ENCODE measurements at regions not wholly inside any gene's neighbourhood (a gene's known extent, or its start where the extent isn't known, plus 50 kb on each side); places are given as distances from the start of the nearest gene placed in this dataset.

DNA sequence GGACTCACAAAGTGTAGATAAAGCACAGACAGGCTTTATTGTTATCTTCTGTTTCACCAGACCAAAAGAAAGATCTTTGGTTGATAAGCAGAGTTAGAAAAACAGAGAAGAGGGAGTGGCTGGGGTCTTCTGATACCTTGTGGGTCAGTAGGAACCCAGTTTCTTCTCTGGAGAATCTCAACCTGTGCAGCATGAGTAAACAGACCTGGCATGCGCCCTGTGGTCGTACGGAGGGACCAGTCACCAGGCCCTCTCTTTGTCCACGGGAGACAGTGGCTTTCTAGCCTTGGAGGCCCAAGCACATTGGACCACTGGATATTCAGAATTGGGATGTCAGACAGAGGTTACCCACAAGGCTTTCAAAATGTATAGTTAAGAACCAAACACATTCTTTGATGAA, 418.9 kb upstream of the FANCL start:
- POLR2A ChIA-PET, result no interaction called here
- no peak for DNase-seq (ENCODE audit: extremely low spot score)
- CTCF ChIA-PET, result no interaction called here
- TF ChIP-seq NFRKB (IDR thresholded peaks at IDR 0.05), result no peak
- TF ChIP-seq, protein P1, sequence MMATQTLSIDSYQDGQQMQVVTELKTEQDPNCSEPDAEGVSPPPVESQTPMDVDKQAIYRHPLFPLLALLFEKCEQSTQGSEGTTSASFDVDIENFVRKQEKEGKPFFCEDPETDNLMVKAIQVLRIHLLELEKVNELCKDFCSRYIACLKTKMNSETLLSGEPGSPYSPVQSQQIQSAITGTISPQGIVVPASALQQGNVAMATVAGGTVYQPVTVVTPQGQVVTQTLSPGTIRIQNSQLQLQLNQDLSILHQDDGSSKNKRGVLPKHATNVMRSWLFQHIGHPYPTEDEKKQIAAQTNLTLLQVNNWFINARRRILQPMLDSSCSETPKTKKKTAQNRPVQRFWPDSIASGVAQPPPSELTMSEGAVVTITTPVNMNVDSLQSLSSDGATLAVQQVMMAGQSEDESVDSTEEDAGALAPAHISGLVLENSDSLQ (IDR thresholded peaks at IDR 0.05), result no peak
- no peak for TF ChIP-seq FOXA1 (IDR thresholded peaks at IDR 0.05)
- TF ChIP-seq SUZ12 (IDR thresholded peaks at IDR 0.05), result no peak
- no peak for TF ChIP-seq CTBP1 (IDR thresholded peaks at IDR 0.05; ENCODE audit: borderline replicate concordance)
- TF ChIP-seq ELF4 (IDR thresholded peaks at IDR 0.05), result no peak
- TF ChIP-seq HDGF (IDR thresholded peaks at IDR 0.05; ENCODE audit: borderline replicate concordance), result no peak
- TF ChIP-seq LEF1 (IDR thresholded peaks at IDR 0.05; ENCODE audit: borderline replicate concordance), result no peak
- no peak for TF ChIP-seq SP1 (IDR thresholded peaks at IDR 0.05)
- no peak for TF ChIP-seq ARNT (IDR thresholded peaks at IDR 0.05)
- no peak for TF ChIP-seq ZNF384 (IDR thresholded peaks at IDR 0.05)
- no peak for TF ChIP-seq FOXM1 (IDR thresholded peaks at IDR 0.05; ENCODE audit: borderline replicate concordance)
- no peak for TF ChIP-seq L3MBTL2 (conservative IDR thresholded peaks at IDR 0.05)
- TF ChIP-seq FOXK2 (IDR thresholded peaks at IDR 0.05), result no peak
- TF ChIP-seq TARDBP (IDR thresholded peaks at IDR 0.05), result no peak
- TF ChIP-seq BHLHE40 (IDR thresholded peaks at IDR 0.05; ENCODE audit: borderline replicate concordance), result no peak

DNA sequence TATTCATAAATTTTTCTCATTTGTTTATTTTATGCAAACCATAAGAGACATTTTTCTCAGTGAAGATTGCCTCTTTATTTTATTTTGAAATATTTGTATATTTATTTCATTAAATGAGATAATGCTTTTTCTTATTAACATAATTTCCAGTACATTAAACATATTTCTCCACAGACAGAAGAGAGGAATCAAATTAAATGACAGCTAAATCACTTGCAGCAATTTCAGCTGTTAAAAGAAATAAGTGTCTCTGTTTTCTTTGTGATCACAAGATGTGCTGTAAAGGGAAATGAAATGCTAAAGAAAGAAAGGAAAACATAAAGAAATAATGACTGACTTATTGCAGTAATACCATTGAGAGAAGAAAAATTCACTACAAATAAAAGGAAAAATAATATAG, 414.0 kb upstream of the FANCL start:
- TF ChIP-seq CTBP1 (IDR thresholded peaks at IDR 0.05; ENCODE audit: borderline replicate concordance) (no peak), TARDBP (IDR thresholded peaks at IDR 0.05) (no peak), NFRKB (IDR thresholded peaks at IDR 0.05) (no peak), L3MBTL2 (conservative IDR thresholded peaks at IDR 0.05) (no peak), BHLHE40 (IDR thresholded peaks at IDR 0.05; ENCODE audit: borderline replicate concordance) (no peak), FOXM1 (IDR thresholded peaks at IDR 0.05; ENCODE audit: borderline replicate concordance) (no peak), FOXA1 (IDR thresholded peaks at IDR 0.05) (no peak), ZNF384 (IDR thresholded peaks at IDR 0.05) (no peak), ELF4 (IDR thresholded peaks at IDR 0.05) (no peak), ARNT (IDR thresholded peaks at IDR 0.05) (no peak), SP1 (IDR thresholded peaks at IDR 0.05) (no peak), HDGF (IDR thresholded peaks at IDR 0.05; ENCODE audit: borderline replicate concordance) (no peak), FOXK2 (IDR thresholded peaks at IDR 0.05) (no peak), SUZ12 (IDR thresholded peaks at IDR 0.05) (no peak), LEF1 (IDR thresholded peaks at IDR 0.05; ENCODE audit: borderline replicate concordance) (no peak)
- TF ChIP-seq, protein P1 (IDR thresholded peaks at IDR 0.05), result no peak
- ChIA-PET CTCF (no interaction called here), POLR2A (no interaction called here)
- no peak for DNase-seq (ENCODE audit: extremely low spot score)

DNA sequence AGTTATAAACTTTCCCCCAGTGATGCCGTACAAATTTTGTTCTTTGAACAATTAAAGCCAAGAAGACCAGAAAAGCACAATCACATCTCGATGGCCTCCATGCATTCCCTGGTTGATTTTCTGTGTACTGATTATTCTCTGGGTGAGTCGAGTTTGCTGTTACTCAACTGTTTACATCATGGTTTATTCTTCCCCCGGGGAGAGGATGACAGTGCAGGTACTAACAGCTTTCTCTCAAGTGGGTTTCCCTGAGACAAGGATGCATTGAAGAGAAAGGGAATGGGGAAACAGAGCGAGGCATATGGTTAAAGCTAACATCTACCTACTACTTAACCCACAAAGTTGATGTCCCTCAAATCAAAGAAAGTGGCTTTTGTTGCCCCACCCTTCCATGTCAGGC, 410.8 kb upstream of the FANCL start:
- TF ChIP-seq CTBP1 (IDR thresholded peaks at IDR 0.05; ENCODE audit: borderline replicate concordance) (no peak), SP1 (IDR thresholded peaks at IDR 0.05) (no peak), HDGF (IDR thresholded peaks at IDR 0.05; ENCODE audit: borderline replicate concordance) (no peak), TARDBP (IDR thresholded peaks at IDR 0.05) (no peak), SUZ12 (IDR thresholded peaks at IDR 0.05) (no peak), FOXA1 (IDR thresholded peaks at IDR 0.05) (no peak), NFRKB (IDR thresholded peaks at IDR 0.05) (no peak), L3MBTL2 (conservative IDR thresholded peaks at IDR 0.05) (no peak), FOXK2 (IDR thresholded peaks at IDR 0.05) (no peak), ZNF384 (IDR thresholded peaks at IDR 0.05) (no peak), BHLHE40 (IDR thresholded peaks at IDR 0.05; ENCODE audit: borderline replicate concordance) (no peak), FOXM1 (IDR thresholded peaks at IDR 0.05; ENCODE audit: borderline replicate concordance) (no peak), ELF4 (IDR thresholded peaks at IDR 0.05) (no peak), LEF1 (IDR thresholded peaks at IDR 0.05; ENCODE audit: borderline replicate concordance) (no peak), ARNT (IDR thresholded peaks at IDR 0.05) (no peak)
- TF ChIP-seq, protein P1 (IDR thresholded peaks at IDR 0.05), result no peak
- no peak for DNase-seq (ENCODE audit: extremely low spot score)
- ChIA-PET POLR2A (no interaction called here), CTCF (no interaction called here)

DNA sequence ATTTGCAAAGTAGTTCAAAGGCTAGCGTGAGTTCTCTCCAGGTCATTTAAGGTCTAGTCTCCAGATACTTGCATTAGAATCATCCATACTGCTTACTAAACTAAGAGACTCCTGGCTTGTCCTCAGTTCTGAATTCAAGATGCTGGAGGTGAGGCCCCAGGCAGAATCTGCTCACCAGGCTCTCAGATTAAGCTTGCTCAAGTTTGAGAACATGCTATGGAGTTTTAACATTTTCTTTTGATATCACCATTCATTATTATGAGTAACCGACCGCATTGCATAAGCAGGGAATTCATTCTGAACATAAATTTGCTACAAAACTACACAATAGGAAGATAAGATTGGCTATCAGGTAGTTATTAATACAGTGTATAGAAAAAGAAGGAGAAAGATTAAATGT, 409.7 kb upstream of the FANCL start:
- POLR2A ChIA-PET, result no interaction called here
- no peak for TF ChIP-seq ZNF384 (IDR thresholded peaks at IDR 0.05)
- TF ChIP-seq SP1 (IDR thresholded peaks at IDR 0.05), result no peak
- no peak for TF ChIP-seq CTBP1 (IDR thresholded peaks at IDR 0.05; ENCODE audit: borderline replicate concordance)
- TF ChIP-seq, protein P1 (IDR thresholded peaks at IDR 0.05), result no peak
- no peak for TF ChIP-seq SUZ12 (IDR thresholded peaks at IDR 0.05)
- no peak for TF ChIP-seq NFRKB (IDR thresholded peaks at IDR 0.05)
- no peak for TF ChIP-seq TARDBP (IDR thresholded peaks at IDR 0.05)
- no peak for TF ChIP-seq HDGF (IDR thresholded peaks at IDR 0.05; ENCODE audit: borderline replicate concordance)
- no peak for TF ChIP-seq ARNT (IDR thresholded peaks at IDR 0.05)
- TF ChIP-seq ELF4 (IDR thresholded peaks at IDR 0.05), result no peak
- DNase-seq (ENCODE audit: extremely low spot score), result no peak
- CTCF ChIA-PET, result no interaction called here

DNA sequence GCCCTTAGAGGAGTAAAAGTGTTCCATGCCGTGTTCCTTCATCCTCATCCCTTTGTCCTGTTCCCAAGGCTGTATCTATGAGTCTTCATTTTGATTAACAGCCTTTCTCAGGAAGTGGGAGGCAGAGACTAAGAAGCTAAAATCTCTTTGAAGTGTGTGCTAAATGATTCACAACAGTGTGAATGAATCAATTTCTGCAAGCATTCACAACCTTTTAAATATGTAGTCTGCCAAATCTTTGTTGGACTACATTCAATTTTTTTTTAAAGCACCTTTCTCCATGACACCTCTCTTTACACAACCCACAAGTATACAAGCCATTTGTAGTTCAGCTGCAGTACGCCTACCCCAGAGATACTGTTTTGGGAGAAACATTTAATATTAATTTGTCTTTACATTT, 408.6 kb upstream of the FANCL start:
- ChIA-PET CTCF (no interaction called here), POLR2A (no interaction called here)
- DNase-seq (ENCODE audit: extremely low spot score), result no peak
- no peak for TF ChIP-seq ZNF384 (IDR thresholded peaks at IDR 0.05)
- no peak for TF ChIP-seq ARNT (IDR thresholded peaks at IDR 0.05)
- TF ChIP-seq TARDBP (IDR thresholded peaks at IDR 0.05), result no peak
- TF ChIP-seq BHLHE40 (IDR thresholded peaks at IDR 0.05; ENCODE audit: borderline replicate concordance), result no peak
- no peak for TF ChIP-seq FOXM1 (IDR thresholded peaks at IDR 0.05; ENCODE audit: borderline replicate concordance)
- no peak for TF ChIP-seq FOXK2 (IDR thresholded peaks at IDR 0.05)
- TF ChIP-seq SUZ12 (IDR thresholded peaks at IDR 0.05), result no peak
- no peak for TF ChIP-seq SP1 (IDR thresholded peaks at IDR 0.05)
- TF ChIP-seq NFRKB (IDR thresholded peaks at IDR 0.05), result no peak
- TF ChIP-seq LEF1 (IDR thresholded peaks at IDR 0.05; ENCODE audit: borderline replicate concordance), result no peak
- TF ChIP-seq FOXA1 (IDR thresholded peaks at IDR 0.05), result no peak
- TF ChIP-seq HDGF (IDR thresholded peaks at IDR 0.05; ENCODE audit: borderline replicate concordance), result no peak
- TF ChIP-seq, protein P1 (IDR thresholded peaks at IDR 0.05), result no peak

All from HEK293T (cell line).